Natural killer cell (primary cell): ENCODE measurements at regions not wholly inside any gene's neighbourhood (a gene's known extent, or its start where the extent isn't known, plus 50 kb on each side); places are given as distances from the start of the nearest gene placed in this dataset.

Experiments
- ATAC-seq, 3 donors: fragments of 150-1000 bp in 2 of 3; fragments of 200-7000 bp in 1 of 3; cut with Tn5 transposase; 1 replicate in 1 of 3; 2 replicates in 2 of 3; pipeline ENCODE4 v1.10.0; 2021; ENCODE audit warnings: mild to moderate bottlenecking in 2 of 3, moderate library complexity in 2 of 3
- DNase-seq, 2 donors: peaks; one replicate each; pipeline versions ENCODE4 v3.0.0 to v3.0.0-alpha.2; 2013 to 2021; ENCODE audit warnings: mixed read lengths in 1 of 2
- H3K27ac ChIP-seq: one replicate; pipeline ENCODE4 v1.5.1; 2013; ENCODE audit warnings: mild to moderate bottlenecking, low read length
- H3K27me3 ChIP-seq: one replicate; pipeline ENCODE4 v1.6.1; 2013; ENCODE audit warnings: low read length; ENCODE audit not compliant: control insufficient read depth, insufficient read depth
- H3K36me3 ChIP-seq: one replicate; pipeline ENCODE4 v1.6.1; 2013; ENCODE audit warnings: low read length; ENCODE audit not compliant: control insufficient read depth, insufficient read depth
- H3K4me1 ChIP-seq: one replicate; pipeline ENCODE4 v1.6.1; 2013; ENCODE audit warnings: low read length; ENCODE audit not compliant: control insufficient read depth, insufficient read depth
- H3K4me3 ChIP-seq: one replicate; pipeline ENCODE4 v1.5.1; 2013; ENCODE audit warnings: low read length
- H3K9me3 ChIP-seq: one replicate; pipeline ENCODE4 v1.6.1; 2013; ENCODE audit warnings: low read length; ENCODE audit not compliant: control insufficient read depth, insufficient read depth
- H3K27ac Mint-ChIP-seq, 2 donors: one replicate each; pipeline ENCODE4 v1.8.0; 2022; ENCODE audit warnings: mild to moderate bottlenecking in 2 of 2, mixed read lengths in 2 of 2, moderate library complexity in 1 of 2
- H3K27me3 Mint-ChIP-seq, 2 donors: one replicate each; pipeline ENCODE4 v1.8.0; 2022; ENCODE audit warnings: low read depth in 2 of 2, mixed read lengths in 2 of 2
- H3K36me3 Mint-ChIP-seq: one replicate; pipeline ENCODE4 v1.8.0; 2022; ENCODE audit warnings: mixed read lengths
- H3K4me1 Mint-ChIP-seq, 2 donors: one replicate each; pipeline ENCODE4 v1.8.0; 2022; ENCODE audit warnings: mixed read lengths in 2 of 2
- H3K4me3 Mint-ChIP-seq: one replicate; pipeline ENCODE4 v1.8.0; 2022; ENCODE audit warnings: mild to moderate bottlenecking, moderate library complexity, mixed read lengths
- H3K9me3 Mint-ChIP-seq, 2 donors: one replicate each; pipeline ENCODE4 v1.8.0; 2022; ENCODE audit warnings: mixed read lengths in 2 of 2
- WGBS: methylation state at CpG from one replicate; pipeline ENCODE4 v1.1.7; 2013; ENCODE audit warnings: missing lambda C conversion rate; ENCODE audit not compliant: insufficient coverage; 5-methylcytosine and 5-hydroxymethylcytosine counted together
- intact Hi-C: fragments of 100-400 bp; cut with micrococcal nuclease; formaldehyde crosslinking; loops from one replicate; pipeline ENCODE4 v1.14.2; 2022
- TF ChIP-seq, protein P1 (sequence below): fragments of 200-600 bp; IDR thresholded peaks from one replicate; pipeline ENCODE4 v1.8.0; 2022; ENCODE audit warnings: antibody characterized with exemption

DNA sequence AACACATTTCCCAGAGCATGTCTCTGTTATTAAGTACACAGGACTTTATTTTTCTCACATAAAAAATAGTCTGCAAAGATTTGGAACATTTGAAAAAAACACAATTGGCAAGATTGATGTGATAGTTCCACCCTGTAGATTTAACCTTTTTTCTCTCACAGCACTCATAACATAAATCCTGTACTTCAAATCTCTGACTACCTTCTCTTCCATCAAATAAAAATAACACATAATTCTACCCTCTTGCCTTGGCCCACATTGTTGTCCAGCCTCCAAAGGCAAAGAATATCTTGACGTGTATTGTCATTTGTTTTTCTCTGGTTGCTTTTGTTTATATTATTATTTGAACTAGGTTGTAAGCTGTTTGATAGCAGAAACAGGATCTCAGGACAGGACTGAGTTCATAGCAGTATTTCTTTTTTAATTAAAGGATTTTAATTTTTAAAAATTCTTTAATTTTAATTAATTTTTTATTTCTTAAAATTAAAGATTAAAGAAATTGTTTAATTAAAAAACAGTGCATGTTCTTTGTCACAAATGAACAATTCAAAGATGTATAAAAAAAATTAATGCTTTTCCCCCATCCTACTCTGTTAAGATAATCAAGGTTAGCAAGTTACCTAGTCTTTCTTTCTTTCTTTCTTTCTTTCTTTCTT, 69.1 kb upstream of the PCSK1 start:
- Histone ChIP-seq H3K27ac (no peak overlapping the region), H3K4me3 (no peak overlapping the region), H3K9me3 (no peaks in the 10 kb centered on the region), H3K36me3 (no peaks in the 10 kb centered on the region), H3K4me1 (no peaks in the 10 kb centered on the region), H3K27me3 (no peaks in the 10 kb centered on the region)
- TF ChIP-seq, protein P1, sequence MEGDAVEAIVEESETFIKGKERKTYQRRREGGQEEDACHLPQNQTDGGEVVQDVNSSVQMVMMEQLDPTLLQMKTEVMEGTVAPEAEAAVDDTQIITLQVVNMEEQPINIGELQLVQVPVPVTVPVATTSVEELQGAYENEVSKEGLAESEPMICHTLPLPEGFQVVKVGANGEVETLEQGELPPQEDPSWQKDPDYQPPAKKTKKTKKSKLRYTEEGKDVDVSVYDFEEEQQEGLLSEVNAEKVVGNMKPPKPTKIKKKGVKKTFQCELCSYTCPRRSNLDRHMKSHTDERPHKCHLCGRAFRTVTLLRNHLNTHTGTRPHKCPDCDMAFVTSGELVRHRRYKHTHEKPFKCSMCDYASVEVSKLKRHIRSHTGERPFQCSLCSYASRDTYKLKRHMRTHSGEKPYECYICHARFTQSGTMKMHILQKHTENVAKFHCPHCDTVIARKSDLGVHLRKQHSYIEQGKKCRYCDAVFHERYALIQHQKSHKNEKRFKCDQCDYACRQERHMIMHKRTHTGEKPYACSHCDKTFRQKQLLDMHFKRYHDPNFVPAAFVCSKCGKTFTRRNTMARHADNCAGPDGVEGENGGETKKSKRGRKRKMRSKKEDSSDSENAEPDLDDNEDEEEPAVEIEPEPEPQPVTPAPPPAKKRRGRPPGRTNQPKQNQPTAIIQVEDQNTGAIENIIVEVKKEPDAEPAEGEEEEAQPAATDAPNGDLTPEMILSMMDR, result no peak
- Mint-ChIP-seq H3K27ac (no peak overlapping the region), H3K4me3 (no peak overlapping the region), H3K9me3 (no peaks in the 10 kb centered on the region), H3K36me3 (no peaks in the 10 kb centered on the region), H3K4me1 (no peaks in the 10 kb centered on the region), H3K27me3 (peaks cover 11 to 24% of the 10 kb centered on the region in 2 donors)
- ATAC-seq, result no peak
- intact Hi-C loops, result no loop called here
- DNase-seq, result no peak
- 88% methylated on average over 1 of the region's 1 CpG for WGBS

DNA sequence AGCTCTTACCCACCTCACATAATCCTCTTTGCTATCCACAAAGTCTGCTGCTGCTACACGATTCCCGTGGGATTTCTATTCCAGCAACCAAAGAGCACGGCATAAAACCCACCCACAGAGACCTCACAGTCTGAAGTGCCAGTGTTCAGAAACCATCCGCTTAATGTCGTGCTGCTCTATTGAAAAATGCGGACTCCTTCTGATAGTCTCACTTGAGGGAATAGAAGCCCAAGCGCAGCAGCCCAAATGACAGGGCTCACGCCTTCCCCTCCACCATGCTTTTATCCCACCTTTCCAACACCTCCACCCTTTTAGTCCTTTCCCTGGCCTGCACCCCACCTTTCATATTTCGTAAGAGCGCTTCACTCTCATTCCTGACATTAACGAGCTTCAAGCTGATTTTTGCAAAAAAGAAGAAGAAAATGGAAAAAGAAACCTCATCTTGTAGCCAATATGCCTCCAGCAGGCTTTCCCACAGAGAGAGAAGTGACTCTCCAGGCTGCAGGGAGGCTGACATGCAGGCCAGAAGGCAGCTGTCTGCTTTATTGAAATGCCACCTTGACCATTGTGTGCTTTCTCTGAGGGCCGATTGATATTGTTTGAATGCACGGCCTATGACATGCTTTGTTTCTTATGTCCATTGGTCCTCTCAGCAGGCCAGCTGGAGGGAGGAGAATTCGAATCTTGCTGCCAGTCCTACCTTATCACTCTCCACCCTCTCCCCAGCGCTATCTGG, 70.6 kb upstream of the PCSK1 start:
- H3K9me3 Mint-ChIP-seq, result no peaks in the 10 kb centered on the region
- H3K4me3 Mint-ChIP-seq, result no peak overlapping the region
- H3K27ac Mint-ChIP-seq, result no peak overlapping the region
- Histone ChIP-seq H3K27me3 (no peaks in the 10 kb centered on the region), H3K36me3 (no peaks in the 10 kb centered on the region), H3K9me3 (no peaks in the 10 kb centered on the region), H3K4me3 (no peak overlapping the region), H3K4me1 (no peaks in the 10 kb centered on the region), H3K27ac (no peak overlapping the region)
- DNase-seq (no peak), ATAC-seq (no peak)
- TF ChIP-seq, protein P1, result no peak
- H3K36me3 Mint-ChIP-seq, result no peaks in the 10 kb centered on the region
- H3K4me1 Mint-ChIP-seq, result no peaks in the 10 kb centered on the region
- intact Hi-C loops, result no loop called here
- 92% methylated on average over 15 of the region's 15 CpGs for WGBS
- peaks cover 11 to 24% of the 10 kb centered on the region in 2 donors for H3K27me3 Mint-ChIP-seq

DNA sequence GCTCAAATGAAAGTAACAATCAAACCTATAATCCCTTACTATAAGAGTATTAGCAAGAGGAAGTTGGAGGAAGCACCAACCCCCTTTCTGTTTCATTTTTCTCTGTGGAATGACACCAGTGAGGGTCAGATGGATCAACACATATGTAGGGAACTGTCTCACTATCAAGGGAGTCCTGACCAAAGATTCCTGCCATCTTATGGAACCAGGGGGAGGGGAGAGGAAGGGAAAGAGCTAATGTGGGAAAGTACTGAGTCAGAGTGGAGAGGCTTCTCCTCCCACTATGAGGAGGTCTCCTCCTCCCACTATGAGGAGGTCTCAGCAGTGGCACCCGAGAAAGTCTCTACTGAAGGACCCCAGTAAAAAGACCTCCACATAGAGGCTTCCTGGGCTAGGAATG, 73.3 kb upstream of the PCSK1 start:
- Mint-ChIP-seq H3K36me3 (no peaks in the 10 kb centered on the region), H3K4me3 (no peak overlapping the region), H3K27me3 (peaks cover 11 to 18% of the 10 kb centered on the region in 2 donors), H3K4me1 (no peaks in the 10 kb centered on the region), H3K27ac (no peak overlapping the region), H3K9me3 (no peaks in the 10 kb centered on the region)
- Histone ChIP-seq H3K4me3 (no peak overlapping the region), H3K9me3 (no peaks in the 10 kb centered on the region), H3K36me3 (no peaks in the 10 kb centered on the region), H3K4me1 (no peaks in the 10 kb centered on the region), H3K27ac (no peak overlapping the region), H3K27me3 (no peaks in the 10 kb centered on the region)
- ATAC-seq (no peak), DNase-seq (no peak)
- 78% methylated on average over 1 of the region's 1 CpG for WGBS
- TF ChIP-seq, protein P1, result no peak
- intact Hi-C loops, result no loop called here
